Breast epithelium (tissue), 3 donors: ENCODE measurements at regions not wholly inside any gene's neighbourhood (a gene's known extent, or its start where the extent isn't known, plus 50 kb on each side); places are given as distances from the start of the nearest gene placed in this dataset.

ENCODE experiments used
- POLR2AphosphoS5 ChIP-seq, 3 donors: sonication (generic); formaldehyde crosslinking; IDR thresholded peaks; one replicate each; pipeline ENCODE4 v1.6.1; 2017; ENCODE audit warnings: antibody characterized with exemption in 3 of 3
- TF ChIP-seq, protein P1 (sequence below), 3 donors: fragments of 450-650 bp; IDR thresholded peaks; one replicate each; pipeline ENCODE4 v1.5.1; 2016 to 2017; ENCODE audit warnings: antibody characterized with exemption in 3 of 3, mild to moderate bottlenecking in 3 of 3, moderate library complexity in 3 of 3

- TF ChIP-seq, protein P1, sequence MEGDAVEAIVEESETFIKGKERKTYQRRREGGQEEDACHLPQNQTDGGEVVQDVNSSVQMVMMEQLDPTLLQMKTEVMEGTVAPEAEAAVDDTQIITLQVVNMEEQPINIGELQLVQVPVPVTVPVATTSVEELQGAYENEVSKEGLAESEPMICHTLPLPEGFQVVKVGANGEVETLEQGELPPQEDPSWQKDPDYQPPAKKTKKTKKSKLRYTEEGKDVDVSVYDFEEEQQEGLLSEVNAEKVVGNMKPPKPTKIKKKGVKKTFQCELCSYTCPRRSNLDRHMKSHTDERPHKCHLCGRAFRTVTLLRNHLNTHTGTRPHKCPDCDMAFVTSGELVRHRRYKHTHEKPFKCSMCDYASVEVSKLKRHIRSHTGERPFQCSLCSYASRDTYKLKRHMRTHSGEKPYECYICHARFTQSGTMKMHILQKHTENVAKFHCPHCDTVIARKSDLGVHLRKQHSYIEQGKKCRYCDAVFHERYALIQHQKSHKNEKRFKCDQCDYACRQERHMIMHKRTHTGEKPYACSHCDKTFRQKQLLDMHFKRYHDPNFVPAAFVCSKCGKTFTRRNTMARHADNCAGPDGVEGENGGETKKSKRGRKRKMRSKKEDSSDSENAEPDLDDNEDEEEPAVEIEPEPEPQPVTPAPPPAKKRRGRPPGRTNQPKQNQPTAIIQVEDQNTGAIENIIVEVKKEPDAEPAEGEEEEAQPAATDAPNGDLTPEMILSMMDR (IDR thresholded peaks at IDR 0.05), result no peak
- TF ChIP-seq POLR2AphosphoS5 (IDR thresholded peaks at IDR 0.05), result no peak
Observed at GRCh38 chr1:14535619-14536355, 62.7 kb upstream of the KAZN start.
